Hepatocyte (in vitro differentiated cells): ENCODE measurements at regions not wholly inside any gene's neighbourhood (a gene's known extent, or its start where the extent isn't known, plus 50 kb on each side); places are given as distances from the start of the nearest gene placed in this dataset.

Experiments
- EZH2 ChIP-seq: fragments of 200-600 bp; sonication (generic); IDR thresholded peaks from 2 replicates; pipeline ENCODE4 v1.6.1; 2016; ENCODE audit warnings: antibody characterized with exemption, mild to moderate bottlenecking, borderline replicate concordance
- EZH2phosphoT487 ChIP-seq: fragments of 200-600 bp; sonication (generic); IDR thresholded peaks from one replicate; pipeline ENCODE4 v1.6.1; 2018; ENCODE audit warnings: antibody characterized with exemption, mild to moderate bottlenecking, low read depth, moderate library complexity; ENCODE audit not compliant: unreplicated experiment, severe bottlenecking
- TF ChIP-seq, protein P1 (sequence below): fragments of 200-600 bp; sonication (generic); IDR thresholded peaks from 2 replicates; pipeline ENCODE4 v1.5.1; 2016; ENCODE audit warnings: antibody characterized with exemption, mild to moderate bottlenecking; ENCODE audit not compliant: poor library complexity

DNA sequence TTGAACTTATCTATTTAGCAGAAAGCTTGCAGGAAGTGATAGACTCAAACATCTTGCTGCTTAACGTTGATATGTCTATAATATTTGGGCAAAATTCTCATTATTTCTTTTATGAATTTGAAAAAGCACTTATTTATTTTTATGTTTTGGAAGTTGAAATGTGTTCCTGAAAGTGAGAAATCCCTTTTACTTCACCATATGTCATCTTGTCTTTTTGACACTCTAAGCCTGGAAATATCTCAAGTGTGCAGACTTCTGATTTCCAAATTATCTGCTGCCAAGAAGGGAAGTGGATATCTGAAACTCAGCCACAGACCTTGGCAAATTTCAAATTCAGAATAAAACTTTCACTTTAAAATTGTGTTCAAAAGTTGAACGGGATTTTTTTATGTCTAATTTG lies 368.7 kb upstream of the MANEA start:
- TF ChIP-seq, protein P1, sequence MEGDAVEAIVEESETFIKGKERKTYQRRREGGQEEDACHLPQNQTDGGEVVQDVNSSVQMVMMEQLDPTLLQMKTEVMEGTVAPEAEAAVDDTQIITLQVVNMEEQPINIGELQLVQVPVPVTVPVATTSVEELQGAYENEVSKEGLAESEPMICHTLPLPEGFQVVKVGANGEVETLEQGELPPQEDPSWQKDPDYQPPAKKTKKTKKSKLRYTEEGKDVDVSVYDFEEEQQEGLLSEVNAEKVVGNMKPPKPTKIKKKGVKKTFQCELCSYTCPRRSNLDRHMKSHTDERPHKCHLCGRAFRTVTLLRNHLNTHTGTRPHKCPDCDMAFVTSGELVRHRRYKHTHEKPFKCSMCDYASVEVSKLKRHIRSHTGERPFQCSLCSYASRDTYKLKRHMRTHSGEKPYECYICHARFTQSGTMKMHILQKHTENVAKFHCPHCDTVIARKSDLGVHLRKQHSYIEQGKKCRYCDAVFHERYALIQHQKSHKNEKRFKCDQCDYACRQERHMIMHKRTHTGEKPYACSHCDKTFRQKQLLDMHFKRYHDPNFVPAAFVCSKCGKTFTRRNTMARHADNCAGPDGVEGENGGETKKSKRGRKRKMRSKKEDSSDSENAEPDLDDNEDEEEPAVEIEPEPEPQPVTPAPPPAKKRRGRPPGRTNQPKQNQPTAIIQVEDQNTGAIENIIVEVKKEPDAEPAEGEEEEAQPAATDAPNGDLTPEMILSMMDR: no peak
- TF ChIP-seq EZH2 (no peak), EZH2phosphoT487 (no peak)
